ENCODE measurements at regions not wholly inside any gene's neighbourhood (a gene's known extent, or its start where the extent isn't known, plus 50 kb on each side); places are given as distances from the start of the nearest gene placed in this dataset.
"Not testable (repeated sequence)": the region's sequence is repeated elsewhere in the genome, so short reads cannot be mapped to it uniquely, and the experiment has no call there.

DNA sequence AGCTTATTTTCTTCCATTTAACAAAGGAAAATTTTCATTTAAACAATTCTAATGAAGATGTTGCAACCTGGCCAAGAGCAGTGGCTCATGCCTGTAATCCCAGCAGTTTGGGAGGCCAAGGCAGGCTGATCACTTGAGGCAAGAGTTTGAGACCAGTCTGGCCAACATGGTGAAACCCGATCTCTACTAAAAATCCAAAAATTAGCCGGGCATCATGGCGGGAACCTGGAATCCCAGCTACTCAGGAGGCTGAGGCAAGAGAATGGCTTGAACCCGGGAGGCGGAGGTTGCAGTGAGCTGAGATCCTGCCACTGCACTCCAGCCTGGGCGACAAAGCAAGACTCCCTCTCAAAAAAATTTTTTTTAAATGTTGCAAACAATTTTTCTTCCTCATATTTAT, 4748.8 kb upstream of the OR11H1 start:
- not testable (repeated sequence) for H3K4me3 ChIP-seq (ENCODE audit: low read depth in 1 of 2, low read length in 2 of 2); H3K27ac ChIP-seq (ENCODE audit: low read depth, low read length); H3K27me3 ChIP-seq (ENCODE audit: control insufficient read depth in 1 of 2, insufficient read depth in 2 of 2, low read length in 2 of 2); H3K4me1 ChIP-seq (ENCODE audit: control insufficient read depth in 1 of 2, insufficient read depth in 2 of 2, low read length in 2 of 2); H3K9ac ChIP-seq (ENCODE audit: low read depth in 1 of 2, low read length in 2 of 2); H3K36me3 ChIP-seq (ENCODE audit: control insufficient read depth in 1 of 2, insufficient read depth in 2 of 2, low read length in 2 of 2)
- H3K9me3 ChIP-seq (ENCODE audit: control insufficient read depth in 1 of 2, low read length in 2 of 2), result peaks cover 43 to 50% of the 10 kb centered on the region in 2 donors

DNA sequence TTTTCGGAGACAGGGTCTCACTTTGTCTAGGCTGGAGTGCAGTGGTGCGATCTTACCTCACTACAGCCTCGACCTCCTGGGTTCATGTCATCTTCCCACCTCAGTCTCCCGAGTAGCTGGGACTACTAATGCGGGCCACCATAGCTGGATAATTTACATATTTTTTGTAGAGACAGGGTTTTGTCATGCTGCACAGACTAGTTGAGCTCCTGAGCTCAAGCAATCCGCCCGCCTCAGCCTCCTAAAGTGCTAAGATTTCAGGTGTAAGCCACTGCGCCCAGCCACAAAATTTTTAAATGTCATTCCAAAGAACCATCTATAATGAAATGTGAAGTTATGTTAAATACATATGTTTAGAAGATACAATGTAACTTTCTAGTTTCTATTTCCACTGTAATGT, 4747.7 kb upstream of the OR11H1 start:
- no peaks in the 10 kb centered on the region for H3K27me3 ChIP-seq (ENCODE audit: control insufficient read depth in 1 of 2, insufficient read depth in 2 of 2, low read length in 2 of 2)
- H3K4me1 ChIP-seq (ENCODE audit: control insufficient read depth in 1 of 2, insufficient read depth in 2 of 2, low read length in 2 of 2), result no peaks in the 10 kb centered on the region
- H3K9ac ChIP-seq (ENCODE audit: low read depth in 1 of 2, low read length in 2 of 2), result no peak overlapping the region
- H3K9me3 ChIP-seq (ENCODE audit: control insufficient read depth in 1 of 2, low read length in 2 of 2), result peaks cover 41 to 45% of the 10 kb centered on the region in 2 donors
- no peaks in the 10 kb centered on the region for H3K36me3 ChIP-seq (ENCODE audit: control insufficient read depth in 1 of 2, insufficient read depth in 2 of 2, low read length in 2 of 2)
- H3K4me3 ChIP-seq (ENCODE audit: low read depth in 1 of 2, low read length in 2 of 2), result no peak overlapping the region
- H3K27ac ChIP-seq (ENCODE audit: low read depth, low read length), result no peak overlapping the region

- Histone ChIP-seq H3K36me3 (ENCODE audit: control insufficient read depth in 1 of 2, insufficient read depth in 2 of 2, low read length in 2 of 2) (no peaks in the 10 kb centered on the region), H3K9ac (ENCODE audit: low read depth in 1 of 2, low read length in 2 of 2) (no peak overlapping the region), H3K27ac (ENCODE audit: low read depth, low read length) (no peak overlapping the region), H3K4me3 (ENCODE audit: low read depth in 1 of 2, low read length in 2 of 2) (no peak overlapping the region), H3K27me3 (ENCODE audit: control insufficient read depth in 1 of 2, insufficient read depth in 2 of 2, low read length in 2 of 2) (no peaks in the 10 kb centered on the region), H3K4me1 (ENCODE audit: control insufficient read depth in 1 of 2, insufficient read depth in 2 of 2, low read length in 2 of 2) (no peaks in the 10 kb centered on the region), H3K9me3 (ENCODE audit: control insufficient read depth in 1 of 2, low read length in 2 of 2) (peaks cover 30 to 36% of the 10 kb centered on the region in 2 donors)
Measured at GRCh38 chr22:10781571-10782403, 4746.2 kb upstream of the OR11H1 start.
